IMR-90 (cell line): ENCODE measurements at regions not wholly inside any gene's neighbourhood (a gene's known extent, or its start where the extent isn't known, plus 50 kb on each side); places are given as distances from the start of the nearest gene placed in this dataset.

Experiments
- ATAC-seq: fragments of 200-7000 bp; cut with Tn5 transposase; 2 replicates; pipeline ENCODE4 v1.9.1; 2020; ENCODE audit warnings: low read depth, mild to moderate bottlenecking, moderate library complexity
- BruUV-seq: library from RNA; stranded (reverse); fragments of 400-500 nt; replicated peaks from 2 replicates; lab custom pipeline; 2021; lab: Mats Ljungman, UMichigan
- CTCF ChIA-PET: fragments of 300-600 bp; formaldehyde crosslinking; extraction: SDS; loops from one replicate; lab custom pipeline; 2021; ENCODE audit warnings: antibody characterized with exemption; lab: Yijun Ruan, JAX
- POLR2A ChIA-PET: fragments of 300-600 bp; sonication (Branson Sonifier 250); formaldehyde crosslinking; loops from one replicate; lab custom pipeline; 2022; ENCODE audit warnings: antibody characterized with exemption; ENCODE audit not compliant: unreplicated experiment; lab: Charles Lee
- DNase-seq: peaks from one replicate; pipeline ENCODE4 v3.0.0; 2013
- H2AFZ ChIP-seq: replicated peaks from 2 replicates; pipeline ENCODE3; 2013; ENCODE audit warnings: low read length, mild to moderate bottlenecking; ENCODE audit not compliant: poor library complexity
- H2AK5ac ChIP-seq: 2 replicates; pipeline ENCODE4 v1.6.1; 2013; ENCODE audit warnings: low read depth, low read length, inconsistent platforms
- H2AK9ac ChIP-seq: replicated peaks from 2 replicates; pipeline ENCODE3; 2013; ENCODE audit warnings: mild to moderate bottlenecking, low read depth, low read length, moderate library complexity; ENCODE audit not compliant: poor library complexity
- H2BK120ac ChIP-seq: 2 replicates; pipeline ENCODE4 v1.6.1; 2013; ENCODE audit warnings: low read depth, low read length, inconsistent platforms
- H2BK15ac ChIP-seq: 3 replicates; pipeline ENCODE4 v1.6.1; 2013; ENCODE audit warnings: low read depth, low read length, inconsistent platforms
- H2BK20ac ChIP-seq: 2 replicates; pipeline ENCODE4 v1.6.1; 2013; ENCODE audit warnings: low read depth, mild to moderate bottlenecking, inconsistent platforms, low read length, moderate library complexity
- H2BK5ac ChIP-seq: 2 replicates; pipeline ENCODE4 v1.6.1; 2013; ENCODE audit warnings: mild to moderate bottlenecking, low read depth, low read length, inconsistent platforms; ENCODE audit not compliant: poor library complexity, severe bottlenecking
- H3K14ac ChIP-seq: replicated peaks from 2 replicates; pipeline ENCODE4 v1.6.1; 2013; ENCODE audit warnings: low read depth, low read length, inconsistent platforms
- H3K18ac ChIP-seq: 2 replicates; pipeline ENCODE4 v1.6.1; 2013; ENCODE audit warnings: low read depth, low read length, control low read depth
- H3K23ac ChIP-seq: 2 replicates; pipeline ENCODE4 v1.6.1; 2013; ENCODE audit warnings: low read depth, low read length, inconsistent platforms
- H3K27ac ChIP-seq: 2 replicates; pipeline ENCODE4 v1.5.1; 2013; ENCODE audit warnings: mild to moderate bottlenecking, control low read depth, low read length; ENCODE audit not compliant: insufficient read depth
- H3K27me3 ChIP-seq: 2 replicates; pipeline ENCODE4 v1.6.1; 2013; ENCODE audit warnings: low read length; ENCODE audit not compliant: control insufficient read depth, insufficient read depth
- H3K36me3 ChIP-seq: 2 replicates; pipeline ENCODE4 v1.6.1; 2013; ENCODE audit warnings: low read length, mixed read lengths; ENCODE audit not compliant: control insufficient read depth, insufficient read depth
- H3K4ac ChIP-seq: 2 replicates; pipeline ENCODE4 v1.6.1; 2013; ENCODE audit warnings: low read depth, low read length, inconsistent platforms
- H3K4me1 ChIP-seq: 2 replicates; pipeline ENCODE4 v1.6.1; 2013; ENCODE audit warnings: low read length, mixed read lengths; ENCODE audit not compliant: control insufficient read depth, insufficient read depth
- H3K4me2 ChIP-seq: 2 replicates; pipeline ENCODE4 v1.6.1; 2013; ENCODE audit warnings: low read depth, mild to moderate bottlenecking, control low read depth, low read length, moderate library complexity
- H3K4me3 ChIP-seq: 2 replicates; pipeline ENCODE4 v1.5.1; 2013; ENCODE audit warnings: low read depth, mild to moderate bottlenecking, control low read depth, low read length, moderate library complexity; ENCODE audit not compliant: insufficient read depth
- H3K56ac ChIP-seq: 2 replicates; pipeline ENCODE4 v1.6.1; 2013; ENCODE audit warnings: low read length, inconsistent platforms; ENCODE audit not compliant: insufficient read depth; ENCODE audit errors: extremely low read depth
- H3K79me1 ChIP-seq, 2 experiments: 2 replicates each; pipeline ENCODE4 v1.6.1; 2013; ENCODE audit warnings: low read length in 2 of 2, inconsistent platforms in 1 of 2, low read depth in 1 of 2
- H3K9ac ChIP-seq: 2 replicates; pipeline ENCODE4 v1.6.1; 2013; ENCODE audit warnings: low read depth, low read length, control low read depth
- H3K9me1 ChIP-seq: 2 replicates; pipeline ENCODE4 v1.6.1; 2013; ENCODE audit warnings: low read length, inconsistent platforms; ENCODE audit not compliant: insufficient read depth
- H3K9me3 ChIP-seq: 2 replicates; pipeline ENCODE4 v1.6.1; 2013; ENCODE audit warnings: low read length; ENCODE audit not compliant: control insufficient read depth, insufficient read depth
- H4K20me1 ChIP-seq: 2 replicates; pipeline ENCODE4 v1.6.1; 2013; ENCODE audit warnings: low read length, inconsistent platforms; ENCODE audit not compliant: insufficient read depth
- H4K5ac ChIP-seq: 2 replicates; pipeline ENCODE4 v1.6.1; 2013; ENCODE audit warnings: mild to moderate bottlenecking, low read depth, low read length, control low read depth
- H4K8ac ChIP-seq, 2 experiments: 2 replicates each; pipeline ENCODE4 v1.6.1; 2013; ENCODE audit warnings: low read depth in 2 of 2, low read length in 2 of 2, control low read depth in 1 of 2, inconsistent platforms in 1 of 2
- H4K91ac ChIP-seq: 2 replicates; pipeline ENCODE4 v1.6.1; 2013; ENCODE audit warnings: low read depth, low read length, inconsistent platforms; ENCODE audit not compliant: insufficient read depth
- MAFK ChIP-seq: IDR thresholded peaks from 2 replicates; pipeline ENCODE4 v1.6.1; 2012; ENCODE audit warnings: low read depth, low read length, improper control_type of control experiment
- NFE2L2 ChIP-seq: fragments of 150-350 bp; IDR thresholded peaks from 2 replicates; pipeline ENCODE4 v1.6.1; 2016; ENCODE audit warnings: low read depth, mild to moderate bottlenecking, low read length
- RAD21 ChIP-seq: IDR thresholded peaks from 2 replicates; pipeline ENCODE4 v1.6.1; 2012; ENCODE audit warnings: low read length, improper control_type of control experiment
- WGBS, 2 experiments: methylation state at CpG; one replicate each; pipeline versions ENCODE4 v1.1.5 to v1.1.7; 2013; ENCODE audit warnings: missing lambda C conversion rate in 2 of 2; ENCODE audit not compliant: insufficient read length in 1 of 2; ENCODE audit errors: extremely low coverage in 2 of 2; 5-methylcytosine and 5-hydroxymethylcytosine counted together
- dilution Hi-C: fragments of 300-500 bp; cut with HindIII; formaldehyde crosslinking; loops from one replicate; pipeline ENCODE4 v1.14.3; 2018; ENCODE audit warnings: low sequenced_read_pairs; ENCODE audit not compliant: unreplicated experiment
- in situ Hi-C: fragments of 300-500 bp; cut with MboI; formaldehyde crosslinking; loops from 3 replicates; pipeline ENCODE4 v1.14.3; 2019; ENCODE audit warnings: low sequenced_read_pairs, inconsistent platforms, mixed read lengths
- intact Hi-C: fragments of 100-400 bp; cut with micrococcal nuclease; formaldehyde crosslinking; loops from 2 replicates; pipeline ENCODE4 v1.10.0; 2022

- Histone ChIP-seq H3K14ac (no peak overlapping the region), H2AK5ac (no peak overlapping the region), H4K20me1 (no peaks in the 10 kb centered on the region), H3K9ac (no peak overlapping the region), H3K4me1 (peaks cover 15% of the 10 kb centered on the region), H4K91ac (no peak overlapping the region), H2BK120ac (no peak overlapping the region), H4K8ac (peak overlapping the region in 1 of 2 experiments; percentile 7; a peak in 1 of 4 replicates), H3K4me3 (no peak overlapping the region), H2AK9ac (no peak overlapping the region), H3K36me3 (no peaks in the 10 kb centered on the region), H3K9me1 (no peaks in the 10 kb centered on the region), H3K23ac (no peak overlapping the region), H3K9me3 (no peaks in the 10 kb centered on the region), H3K18ac (no peak overlapping the region), H2BK20ac (no peak overlapping the region), H3K4ac (no peak overlapping the region), H4K5ac (no peak overlapping the region), H3K27ac (no peak overlapping the region), H2BK15ac (no peak overlapping the region; the same call in 2 of the 3 replicates), H3K4me2 (no peak overlapping the region), H2BK5ac (no peak overlapping the region), H3K79me1 (no peaks in the 10 kb centered on the region), H2AFZ (no peak overlapping the region), H3K56ac (no peak overlapping the region), H3K27me3 (no peaks in the 10 kb centered on the region)
- ChIA-PET POLR2A (no interaction called here), CTCF (interaction anchor here (0.6 to 0.7 kb wide), 3 partner anchors 9 to 168 kb away, joined by 3 to 7 read pairs (median 3); no protein-coding TSS in a partner anchor)
- BruUV-seq, result no TSS peak
- TF ChIP-seq RAD21 (no peak), NFE2L2 (peak; percentile 29; the same call in 1 of the 2 replicates), MAFK (peak; percentile 15; the same call in 1 of the 2 replicates)
- WGBS, 2 experiments, result no CpG with 5 or more reads among the region's 4 CpGs
- DNase-seq (peak; percentile 76), ATAC-seq (no peak)
- in situ Hi-C loops, result no loop called here
- intact Hi-C loops, result loop anchor here (5.0 kb wide), 2 partner anchors 103 to 248 kb away; partner anchors contain the start of gene TNC
- dilution Hi-C loops, result no loop called here
Observed at GRCh38 chr9:115364991-115365390, 247.0 kb upstream of the TNC start.
